ENCODE measurements at regions not wholly inside any gene's neighbourhood (a gene's known extent, or its start where the extent isn't known, plus 50 kb on each side); places are given as distances from the start of the nearest gene placed in this dataset.

GRCh38 chr2:8209494-8209893, 472.4 kb upstream of the ID2 start:
- Histone ChIP-seq H3K27ac (no peak overlapping the region), H3K4me3 (no peak overlapping the region), H3K9me3 (peaks cover 36% of the 10 kb centered on the region; the same call in 2 of the 3 replicates), H3K4me2 (no peak overlapping the region), H3K4me1 (no peaks in the 10 kb centered on the region)
- 8% methylated on average over 2 of the region's 2 CpGs for WGBS (ENCODE audit: missing lambda C conversion rate)
- ChIA-PET CTCF (no interaction called here), POLR2A (no interaction called here)
- FAIRE-seq: no peak
- ATAC-seq: no peak
- DNase-seq (ENCODE audit: low read depth in 1 of 2, low spot score in 1 of 2): no peak
- TF ChIP-seq SREBF2 (IDR thresholded peaks at IDR 0.05) (no peak), NR3C1 (IDR thresholded peaks at IDR 0.05) (no peak), CEBPB (IDR thresholded peaks at IDR 0.05) (no peak), RNF2 (IDR thresholded peaks at IDR 0.05; ENCODE audit: borderline replicate concordance, low read depth) (no peak), REST (IDR thresholded peaks at IDR 0.05) (no peak), RARB (CRISPR knock-in tag; IDR thresholded peaks at IDR 0.05) (no peak), RFX5 (IDR thresholded peaks at IDR 0.05) (no peak), TFCP2L1 (CRISPR knock-in tag; IDR thresholded peaks at IDR 0.05) (no peak), HDAC2 (IDR thresholded peaks at IDR 0.05) (no peak), ESRRA (IDR thresholded peaks at IDR 0.05; ENCODE audit: borderline replicate concordance, low read length) (no peak), EP300 (IDR thresholded peaks at IDR 0.05) (no peak), POLR2A (IDR thresholded peaks at IDR 0.05; ENCODE audit: low read length) (no peak)

- WGBS (ENCODE audit: missing lambda C conversion rate): 52% methylated on average over 3 of the region's 3 CpGs
- TF ChIP-seq ZNF302 (CRISPR knock-in tag; IDR thresholded peaks at IDR 0.05) (no peak), KDM5A (IDR thresholded peaks at IDR 0.05) (no peak), CTCF (IDR thresholded peaks at IDR 0.05) (no peak), RAD21 (conservative IDR thresholded peaks at IDR 0.05 in 1 of 2, IDR thresholded peaks at IDR 0.05 in 1 of 2) (no peak), NPAS2 (CRISPR knock-in tag; IDR thresholded peaks at IDR 0.05; ENCODE audit: borderline replicate concordance) (no peak), NFE2L2 (conservative IDR thresholded peaks at IDR 0.05; ENCODE audit: low read length) (no peak), RCOR1 (IDR thresholded peaks at IDR 0.05; ENCODE audit: low read depth, low read length) (no peak), ATOH8 (CRISPR knock-in tag; IDR thresholded peaks at IDR 0.05; ENCODE audit: low read depth) (no peak), HOXA7 (CRISPR knock-in tag; IDR thresholded peaks at IDR 0.05) (no peak)
- peaks cover 34% of the 10 kb centered on the region; the same call in 2 of the 3 replicates for H3K9me3 ChIP-seq
- H3K4me2 ChIP-seq: no peak overlapping the region
- no peaks in the 10 kb centered on the region for H3K4me1 ChIP-seq
- ChIA-PET CTCF (no interaction called here), POLR2A (no interaction called here)
- FAIRE-seq (no peak), DNase-seq (ENCODE audit: low read depth in 1 of 2, low spot score in 1 of 2) (no peak), ATAC-seq (no peak)
- no peak overlapping the region for H3K27ac ChIP-seq
- no peak overlapping the region for H3K4me3 ChIP-seq
Observed at GRCh38 chr2:8211384-8211783, 470.5 kb upstream of the ID2 start.
